ENCODE measurements at regions not wholly inside any gene's neighbourhood (a gene's known extent, or its start where the extent isn't known, plus 50 kb on each side); places are given as distances from the start of the nearest gene placed in this dataset.

DNA sequence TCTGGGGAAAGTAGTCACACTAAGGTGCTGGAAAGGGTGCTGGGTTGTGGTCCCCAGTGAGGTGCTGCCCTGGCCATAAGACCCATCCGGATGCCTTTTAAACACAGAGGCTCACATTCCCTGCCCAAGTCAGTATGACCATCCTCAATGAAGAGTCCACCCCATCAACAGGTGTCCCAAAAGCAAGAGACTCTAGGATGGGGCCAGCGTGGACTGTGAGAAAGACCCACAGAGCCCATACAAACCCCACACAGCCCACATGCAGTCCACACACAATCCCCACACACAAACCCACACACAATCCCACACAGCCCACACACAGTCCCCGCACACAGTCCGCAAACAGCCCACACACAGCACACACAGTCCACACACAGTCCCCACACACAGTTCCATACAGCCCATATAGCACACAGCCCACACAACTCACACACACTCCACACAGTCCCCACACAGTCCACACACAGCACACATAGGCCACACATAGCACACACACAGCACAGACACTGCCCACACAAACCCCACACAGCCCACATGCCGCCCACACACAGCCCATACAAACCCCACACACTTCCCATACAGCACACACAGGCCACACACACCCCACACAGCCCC is 241.4 kb upstream of the SALL3 start:
- DNase-seq (ENCODE audit: extremely low read depth, low read depth): no peak
- TF ChIP-seq CTCF (IDR thresholded peaks at IDR 0.05; ENCODE audit: low read depth, low read length): no peak

DNA sequence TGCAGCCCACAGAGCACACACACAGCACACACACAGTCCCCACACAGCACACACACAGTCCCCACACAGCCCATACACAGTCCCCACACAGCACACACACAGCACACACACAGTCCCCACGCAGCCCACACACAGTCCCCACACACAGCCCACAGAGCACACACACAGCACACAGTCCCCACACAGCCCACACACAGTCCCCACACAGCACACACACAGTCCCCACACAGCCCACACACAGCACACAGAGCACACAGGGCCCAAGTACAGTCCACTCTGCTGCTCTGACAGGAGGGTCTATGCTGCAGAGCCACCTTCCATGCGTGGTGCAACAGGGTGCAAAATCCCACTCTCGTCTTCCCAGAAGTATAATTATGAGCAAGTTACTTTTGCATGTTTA is 240.5 kb upstream of the SALL3 start:
- TF ChIP-seq CTCF (IDR thresholded peaks at IDR 0.05; ENCODE audit: low read depth, low read length): no peak
- DNase-seq (ENCODE audit: extremely low read depth, low read depth): no peak

DNA sequence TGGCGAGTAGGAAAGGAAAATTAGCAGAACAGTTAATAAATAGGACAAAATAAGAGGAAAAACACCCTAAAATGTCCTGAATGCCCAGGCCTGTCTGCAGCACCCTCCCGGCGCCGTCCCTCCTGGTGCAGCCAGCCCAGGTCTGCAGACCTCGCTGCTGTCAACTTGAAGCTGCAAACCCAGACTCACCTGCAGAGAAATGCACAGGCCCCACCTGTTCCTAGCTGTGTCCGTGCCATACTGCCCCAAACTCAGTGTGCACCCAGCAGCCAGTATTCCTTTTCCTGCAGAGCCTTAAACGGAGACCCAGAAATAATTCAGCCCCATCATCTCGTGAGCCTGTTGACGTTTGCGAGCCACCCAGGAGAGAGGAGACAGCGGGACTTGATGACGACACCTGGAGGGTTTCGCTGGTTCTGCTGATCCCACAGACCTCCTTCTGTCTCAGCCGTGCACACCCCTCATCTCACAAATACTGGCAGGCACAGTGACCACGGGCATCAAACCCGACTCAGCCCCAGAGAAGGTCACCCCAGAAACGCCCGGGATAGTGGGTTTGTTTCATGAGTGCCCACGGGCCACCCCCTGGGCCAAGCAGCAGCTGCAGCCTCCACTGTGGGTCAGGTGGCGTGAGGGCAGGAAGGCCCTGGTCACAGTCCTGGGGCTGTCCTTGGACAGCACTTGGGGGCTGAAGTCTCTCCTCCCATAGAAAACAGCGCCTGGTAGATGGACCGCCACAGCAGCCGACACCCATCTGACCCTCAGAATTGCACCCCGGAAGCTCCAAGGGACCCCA is 239.5 kb upstream of the SALL3 start:
- TF ChIP-seq CTCF (IDR thresholded peaks at IDR 0.05; ENCODE audit: low read depth, low read length): no peak
- no peak for DNase-seq (ENCODE audit: extremely low read depth, low read depth)

- no peak for DNase-seq (ENCODE audit: extremely low read depth, low read depth)
- TF ChIP-seq CTCF (IDR thresholded peaks at IDR 0.05; ENCODE audit: low read depth, low read length): no peak
Observed at GRCh38 chr18:78740876-78741275, 238.7 kb upstream of the SALL3 start.

- TF ChIP-seq CTCF (IDR thresholded peaks at IDR 0.05; ENCODE audit: low read depth, low read length): no peak
- DNase-seq (ENCODE audit: extremely low read depth, low read depth): no peak
Observed at GRCh38 chr18:78741381-78742217, 238.0 kb upstream of the SALL3 start.

DNA sequence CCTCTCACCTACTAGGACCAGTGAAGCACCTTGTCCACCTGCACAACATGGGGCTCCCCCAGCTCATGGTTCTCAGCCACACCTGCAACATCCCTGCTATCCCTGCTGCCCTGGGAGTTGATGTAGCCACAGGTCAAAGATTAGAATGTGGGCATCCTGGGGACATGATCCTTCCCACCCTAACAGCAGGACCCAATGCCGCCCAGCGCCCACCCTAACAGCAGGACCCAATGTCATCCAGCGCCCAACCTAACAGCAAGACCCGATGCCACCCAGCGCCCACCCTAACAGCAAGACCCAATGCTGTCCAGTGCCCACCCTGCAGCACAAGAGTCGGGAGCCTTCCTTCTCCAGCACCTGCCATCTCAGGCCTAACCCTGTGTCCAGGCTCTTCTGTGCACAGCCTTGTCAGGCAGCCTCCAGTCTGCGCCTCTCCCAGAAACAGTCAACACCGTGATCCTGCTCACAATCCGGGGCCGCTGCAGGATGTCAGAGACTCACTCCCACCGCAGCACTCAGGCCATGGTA is 237.3 kb upstream of the SALL3 start:
- TF ChIP-seq CTCF (IDR thresholded peaks at IDR 0.05; ENCODE audit: low read depth, low read length): no peak

More for the DNA sequence above, 237.3 kb upstream of the SALL3 start:
- no peak for DNase-seq (ENCODE audit: extremely low read depth, low read depth)

All from AG09319 (cell line).